ENCODE measurements at regions not wholly inside any gene's neighbourhood (a gene's known extent, or its start where the extent isn't known, plus 50 kb on each side); places are given as distances from the start of the nearest gene placed in this dataset.

DNA sequence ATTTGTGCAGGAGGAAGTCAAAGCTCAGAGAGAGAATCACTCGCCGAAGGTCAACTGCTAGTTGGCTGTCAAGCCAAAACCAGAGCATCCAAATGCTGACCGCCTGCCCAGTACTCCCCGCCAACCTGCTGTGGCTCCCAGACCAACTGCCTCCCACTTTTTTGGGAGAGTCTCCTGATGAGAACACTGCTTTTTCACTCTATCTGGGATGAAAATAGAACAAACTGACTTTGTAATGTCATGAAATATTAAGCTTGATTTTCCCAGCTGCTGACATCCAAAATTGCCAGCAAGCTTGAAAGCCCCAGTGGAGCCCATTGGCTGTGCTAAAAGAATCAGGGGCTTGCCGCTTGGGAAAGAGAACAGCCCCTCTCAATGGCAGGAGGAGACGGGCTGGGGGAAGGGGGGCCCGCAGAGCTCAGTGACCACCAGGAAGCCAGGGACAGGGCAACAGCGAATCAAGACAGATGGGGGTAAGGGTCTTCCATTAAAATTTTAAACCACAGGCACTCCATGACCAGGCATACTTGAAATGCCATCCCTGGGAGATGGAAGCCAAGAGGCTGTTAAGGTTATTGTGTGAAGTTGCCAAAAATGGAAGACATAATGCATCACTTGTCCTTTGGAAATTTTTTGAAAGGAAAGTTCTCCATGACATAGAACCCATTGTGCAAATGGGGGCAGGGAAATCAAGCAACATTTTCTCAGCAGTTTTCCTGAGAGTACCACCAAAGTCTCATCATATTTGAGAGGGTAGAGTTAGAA, 125.7 kb upstream of the CDH5 start:
- no peak for DNase-seq

DNA sequence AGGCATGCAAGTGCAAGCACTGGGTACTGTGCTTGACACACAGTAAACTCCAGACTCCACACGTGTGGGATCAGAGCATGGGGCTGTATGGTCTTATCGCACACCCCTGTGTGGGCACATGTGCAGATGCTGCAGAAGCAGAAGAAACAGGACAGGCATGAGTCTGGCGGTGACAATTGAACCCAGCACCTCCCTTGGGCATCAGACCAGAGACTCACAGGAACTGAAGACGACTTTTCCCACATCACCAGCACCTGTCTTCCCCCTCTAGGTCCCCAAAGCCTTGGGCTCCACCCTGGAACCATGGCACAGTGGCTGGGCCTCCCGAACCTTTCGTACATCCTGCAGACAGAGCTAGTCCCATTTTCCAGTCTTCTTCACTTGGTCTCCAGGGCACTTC, 126.4 kb upstream of the CDH5 start:
- no peak for DNase-seq

DNA sequence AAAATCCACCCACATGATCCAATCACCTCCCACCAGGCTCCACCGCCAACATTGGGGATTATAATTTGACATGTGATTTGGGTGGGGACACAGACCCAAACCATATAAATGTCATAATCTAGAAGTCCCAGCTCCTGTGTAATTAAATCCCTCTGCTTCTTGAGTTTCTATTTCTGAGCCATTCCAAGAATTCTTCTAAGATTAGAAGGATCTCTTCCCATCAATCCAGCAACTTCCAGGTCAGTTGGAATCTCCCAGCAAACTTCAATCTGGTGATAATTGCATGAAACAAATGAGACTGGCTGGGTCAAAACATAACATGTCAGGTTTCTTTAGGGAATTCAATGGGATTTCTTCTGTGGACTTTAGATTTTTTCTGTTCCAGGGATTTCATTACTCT, 127.8 kb upstream of the CDH5 start:
- no peak for DNase-seq

DNA sequence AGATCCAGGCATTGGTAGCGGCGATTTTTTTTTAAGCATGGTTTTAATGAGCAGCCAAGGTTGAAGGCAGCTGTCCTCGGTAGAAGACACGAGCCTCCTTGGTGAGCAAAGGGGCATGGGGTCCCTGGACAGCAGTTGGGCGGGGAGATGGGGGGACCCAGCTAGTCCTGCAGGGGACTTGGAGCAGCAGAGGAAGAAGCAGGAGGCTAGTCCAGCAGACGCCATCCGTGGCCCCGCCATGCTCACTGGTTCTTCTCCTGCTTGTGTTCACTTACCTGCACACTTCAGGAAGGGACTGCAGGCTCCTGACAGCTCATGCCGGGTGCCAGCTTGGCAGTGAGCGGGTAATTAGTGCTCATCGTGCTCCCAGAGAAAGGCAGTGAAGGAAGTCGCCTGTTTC, 130.2 kb upstream of the CDH5 start:
- DNase-seq = no peak

DNA sequence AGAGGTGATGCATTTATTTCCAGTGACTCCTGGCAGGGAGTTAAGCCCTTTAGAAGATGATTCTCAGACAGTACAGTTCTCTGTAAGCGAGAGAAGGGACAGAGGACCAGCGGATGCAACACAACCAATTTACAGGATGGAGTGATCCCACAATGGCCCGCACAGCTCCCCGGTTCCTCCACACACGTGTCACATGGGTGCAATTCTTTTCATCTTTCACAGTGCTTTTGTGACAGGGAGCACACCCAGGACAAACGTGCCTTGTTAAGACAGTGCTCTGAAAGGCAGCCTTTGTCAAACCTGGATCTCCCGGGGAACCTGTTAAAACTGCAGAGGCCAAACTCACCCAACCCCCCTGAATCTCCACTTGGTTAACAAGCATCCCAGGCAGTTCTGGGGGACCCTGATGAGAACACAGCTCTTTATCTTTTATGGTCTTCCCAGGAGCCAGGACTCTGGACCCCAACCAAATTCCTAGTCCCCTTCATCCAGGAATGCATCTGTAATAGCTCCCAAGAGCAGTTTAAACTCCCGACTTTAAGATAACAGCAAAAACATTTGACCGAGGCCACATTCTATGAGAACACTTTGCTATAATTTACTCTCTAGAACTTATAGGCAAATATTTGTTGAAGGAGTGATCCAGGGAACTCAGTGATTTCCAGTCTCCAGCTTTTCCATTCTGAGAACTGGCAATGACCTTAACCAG, 134.9 kb upstream of the CDH5 start:
- DNase-seq = no peak

DNA sequence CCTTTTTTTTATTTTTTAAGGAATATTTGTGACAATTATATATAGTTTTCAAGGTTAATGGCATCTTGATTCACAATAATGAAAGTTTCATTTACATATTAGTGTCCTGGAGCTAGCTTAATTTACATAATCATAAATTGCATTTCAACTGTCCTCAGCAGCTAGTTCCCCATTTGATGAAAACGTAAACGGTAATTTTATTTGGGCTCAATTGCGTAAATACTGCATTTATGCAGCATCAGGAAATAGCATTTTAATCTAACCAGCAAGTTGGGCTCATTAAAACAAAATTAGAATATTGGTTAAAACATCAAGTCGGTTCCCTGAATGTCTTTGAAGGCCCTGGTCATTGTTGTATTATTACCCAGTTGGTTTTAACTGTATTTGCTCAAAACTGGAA, 136.8 kb upstream of the CDH5 start:
- no peak for DNase-seq

DNA sequence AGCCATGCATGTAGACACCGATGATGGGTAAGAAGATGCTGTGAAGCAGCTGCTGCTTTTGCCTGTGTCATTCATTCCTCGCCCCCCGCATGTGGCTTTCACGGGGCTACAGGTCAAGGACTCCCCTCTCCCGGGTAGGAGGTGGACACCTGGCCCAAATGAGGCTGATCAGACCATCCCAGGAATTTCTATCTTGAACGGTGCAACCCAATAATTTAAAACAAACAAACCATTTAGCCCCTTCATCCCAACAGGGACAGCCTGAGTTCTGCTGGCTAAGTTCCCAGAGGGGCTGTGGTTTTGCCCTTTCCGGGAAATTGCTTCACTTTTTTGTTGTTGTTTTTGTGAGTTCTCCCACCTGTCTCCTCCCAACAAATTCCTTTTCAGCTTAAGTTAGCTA, 137.7 kb upstream of the CDH5 start:
- DNase-seq = no peak

DNA sequence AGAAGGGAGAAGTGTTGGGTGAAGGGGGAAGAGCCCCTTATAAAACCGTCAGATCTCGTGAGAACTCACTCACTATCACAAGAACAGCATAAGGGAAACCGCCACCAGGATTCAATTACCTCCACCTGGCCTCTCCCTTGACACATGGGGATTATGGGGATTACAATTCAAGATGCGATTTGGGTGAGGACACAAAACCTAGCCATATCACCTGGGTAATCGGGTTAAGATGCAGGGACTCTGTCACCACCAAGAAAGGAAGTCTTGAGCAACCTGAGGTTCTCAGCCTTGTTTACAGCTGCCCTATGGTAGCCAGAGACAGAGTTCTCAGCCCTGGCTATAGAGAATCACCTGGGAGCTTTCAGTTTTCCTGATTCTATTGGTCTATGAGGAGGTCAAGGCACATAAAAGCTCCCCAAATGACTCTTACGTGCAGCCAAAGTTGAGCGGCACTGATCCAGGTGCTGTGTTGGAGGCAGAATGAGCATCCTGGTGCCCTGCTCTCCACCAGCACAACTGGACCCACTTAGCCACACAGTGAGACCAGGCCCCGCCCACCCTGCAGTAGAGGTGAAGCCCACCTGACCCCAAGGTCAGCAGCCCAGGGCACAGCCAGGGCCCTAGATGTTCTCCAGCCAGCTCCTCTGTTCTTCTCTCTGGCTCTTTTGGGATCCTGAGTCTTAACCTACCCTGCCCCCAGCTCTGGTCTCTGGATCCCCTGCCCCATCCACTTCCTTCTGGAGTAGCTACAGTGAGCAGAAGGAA, 138.5 kb upstream of the CDH5 start:
- no peak for DNase-seq

DNA sequence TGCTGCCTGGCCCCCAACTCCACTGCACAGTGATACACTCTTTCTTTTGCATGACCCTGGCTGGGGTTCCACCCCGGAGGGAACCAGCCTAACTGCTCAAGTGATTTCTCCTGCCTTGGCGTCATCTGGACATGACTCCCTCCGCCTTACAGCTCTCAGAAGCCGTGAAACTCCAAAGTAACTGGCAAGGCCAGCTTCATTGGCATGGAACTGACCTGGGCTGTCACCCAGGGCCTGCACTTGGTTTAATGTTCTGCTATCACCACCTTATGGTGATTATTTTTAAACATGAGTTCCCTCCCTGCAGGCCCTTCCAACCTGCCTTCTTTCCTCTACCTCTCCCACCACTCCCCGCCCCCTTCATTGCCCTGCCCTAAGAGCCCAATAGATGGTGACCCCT, 139.7 kb upstream of the CDH5 start:
- DNase-seq = no peak

DNA sequence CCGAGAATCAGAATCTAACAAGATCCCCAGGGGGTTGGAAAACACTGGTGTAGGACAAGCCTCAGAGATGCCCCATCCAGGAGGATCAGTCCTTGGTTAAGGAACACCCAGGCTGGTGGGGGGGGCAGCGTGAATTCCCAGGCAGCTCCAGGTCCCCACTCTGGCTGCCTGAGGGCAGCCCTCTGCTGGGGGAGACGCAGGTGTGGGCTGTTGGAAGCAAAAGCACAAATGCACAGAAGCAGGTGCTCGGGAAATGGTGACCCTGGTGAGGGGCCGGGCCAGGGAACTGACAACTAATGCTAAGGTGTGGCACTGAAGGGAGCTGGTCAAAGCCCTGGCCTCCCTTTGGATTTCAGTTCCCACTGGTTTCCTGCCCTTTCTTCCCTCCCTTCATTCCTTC, 140.8 kb upstream of the CDH5 start:
- no peak for DNase-seq

DNA sequence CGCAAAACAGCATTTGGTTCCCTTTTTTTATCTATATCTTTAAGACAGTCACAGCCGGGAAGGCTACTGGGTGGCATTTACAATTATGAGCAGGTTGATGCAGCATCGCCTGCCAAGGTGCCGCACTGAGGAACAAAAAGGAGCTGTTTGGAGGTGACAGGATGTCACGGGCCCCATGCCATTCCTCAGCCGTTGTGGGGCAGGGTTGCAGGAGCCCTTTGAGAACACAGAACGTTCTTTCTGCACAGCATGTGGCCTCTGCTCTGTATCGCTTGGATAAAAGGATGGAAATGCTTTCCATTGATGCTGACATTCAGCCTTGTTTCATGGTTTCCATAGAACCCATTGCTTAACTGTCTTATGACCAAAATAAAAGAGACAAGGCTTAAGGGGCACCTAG, 141.9 kb upstream of the CDH5 start:
- DNase-seq = no peak

DNA sequence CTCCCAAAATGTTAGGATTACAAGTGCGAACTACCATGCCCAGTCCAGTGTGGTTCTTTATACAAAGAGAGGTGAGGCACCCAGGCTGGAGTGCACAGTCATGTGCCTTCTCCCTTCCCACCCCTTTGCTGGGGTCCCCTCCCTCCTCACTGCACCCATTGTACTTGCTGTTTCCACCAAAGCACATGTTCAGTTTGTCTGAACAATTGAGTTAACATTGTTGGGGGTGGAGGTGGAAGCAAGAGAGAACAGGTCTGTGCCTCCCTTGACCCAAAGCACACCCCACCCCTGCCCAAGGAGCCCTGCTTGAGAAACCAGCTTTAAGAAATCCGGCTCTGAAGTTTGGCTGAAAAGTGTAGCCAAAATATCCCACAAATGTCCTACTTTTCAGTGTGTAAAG, 142.3 kb upstream of the CDH5 start:
- DNase-seq = no peak

DNA sequence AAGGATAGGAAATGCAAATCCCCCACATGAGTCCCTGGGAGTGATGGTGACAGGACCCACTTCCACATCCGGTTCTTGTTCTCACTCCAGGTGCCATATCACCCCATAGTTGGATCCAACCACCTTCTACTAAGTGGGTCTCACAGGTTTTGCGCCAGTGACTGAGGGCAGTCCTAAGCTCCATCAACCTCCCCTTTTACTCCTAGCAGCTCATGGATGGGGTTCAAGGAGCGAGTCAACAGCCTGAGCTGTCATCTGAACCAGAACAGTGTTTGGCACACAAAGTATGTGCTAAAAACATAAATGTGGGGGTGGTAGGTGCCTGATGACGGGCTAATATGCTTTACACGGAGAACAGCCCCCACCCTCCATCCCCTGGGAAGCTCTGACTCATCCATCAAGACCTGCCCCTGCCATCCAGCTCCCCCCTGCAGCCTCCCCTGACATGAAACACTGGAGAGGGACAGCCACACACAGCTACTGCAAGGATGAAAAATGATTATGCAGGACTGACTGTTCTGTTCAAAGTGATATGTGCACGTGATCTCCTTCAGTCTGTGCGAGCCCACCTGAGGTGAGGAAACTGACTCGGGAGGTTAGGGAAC, 143.2 kb upstream of the CDH5 start:
- peak; percentile 6 for DNase-seq

DNA sequence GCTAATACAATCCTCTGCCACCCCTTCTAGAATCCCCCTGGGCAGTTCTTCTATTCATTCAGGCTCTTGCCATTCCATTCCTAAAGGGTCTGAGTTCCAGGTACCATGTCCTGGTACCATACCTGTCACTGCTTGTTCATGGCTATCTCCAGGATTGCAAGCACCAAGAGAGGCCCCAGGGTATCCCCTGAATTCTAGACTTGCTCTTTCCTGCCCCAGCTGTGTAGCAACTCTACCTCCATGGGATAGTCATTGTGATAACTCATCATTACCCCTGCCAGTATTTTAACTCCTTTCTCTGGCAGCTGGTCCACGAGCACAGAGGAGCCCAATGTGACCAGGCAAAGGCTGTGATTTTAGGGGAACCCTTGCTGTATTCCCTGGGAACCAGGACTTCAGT, 143.7 kb upstream of the CDH5 start:
- DNase-seq = no peak

DNA sequence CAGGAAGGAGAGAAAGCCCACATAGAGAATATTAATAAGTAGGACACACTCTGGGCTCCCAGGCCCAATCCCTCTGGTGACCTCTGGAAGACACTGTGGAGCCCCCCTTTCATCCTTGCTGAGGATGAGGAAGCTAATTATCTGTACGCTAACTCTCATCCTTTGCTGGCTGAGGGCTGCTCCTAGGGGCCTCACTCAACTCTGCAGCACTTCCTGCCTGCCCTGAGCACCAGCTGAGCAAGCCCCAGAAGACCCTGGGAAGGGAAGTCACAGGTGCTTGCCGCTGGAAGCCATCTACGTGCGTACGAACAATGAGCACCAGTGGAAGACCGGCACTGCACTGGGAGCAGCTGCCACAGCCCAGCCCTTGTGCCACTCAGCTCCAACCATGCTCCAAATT, 145.8 kb upstream of the CDH5 start:
- DNase-seq = no peak

DNA sequence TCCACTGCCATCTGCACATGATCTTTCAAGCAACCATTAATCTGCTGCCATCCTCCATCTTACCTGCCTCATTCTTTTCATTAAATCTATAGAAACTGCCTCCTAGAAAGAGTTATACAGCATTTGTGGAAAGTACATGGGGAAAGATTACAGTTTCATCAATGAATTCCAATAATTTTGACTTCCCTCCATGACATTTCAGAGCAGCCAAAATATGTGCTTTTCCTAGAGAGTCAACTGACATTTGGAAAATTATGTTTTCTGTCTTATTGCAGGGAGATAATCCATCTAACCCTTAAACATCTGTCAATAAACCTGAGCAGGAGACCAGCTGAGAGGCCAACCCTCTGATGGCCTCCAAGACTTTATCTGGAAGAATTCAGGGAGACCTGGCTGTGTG, 147.0 kb upstream of the CDH5 start:
- DNase-seq = no peak

DNA sequence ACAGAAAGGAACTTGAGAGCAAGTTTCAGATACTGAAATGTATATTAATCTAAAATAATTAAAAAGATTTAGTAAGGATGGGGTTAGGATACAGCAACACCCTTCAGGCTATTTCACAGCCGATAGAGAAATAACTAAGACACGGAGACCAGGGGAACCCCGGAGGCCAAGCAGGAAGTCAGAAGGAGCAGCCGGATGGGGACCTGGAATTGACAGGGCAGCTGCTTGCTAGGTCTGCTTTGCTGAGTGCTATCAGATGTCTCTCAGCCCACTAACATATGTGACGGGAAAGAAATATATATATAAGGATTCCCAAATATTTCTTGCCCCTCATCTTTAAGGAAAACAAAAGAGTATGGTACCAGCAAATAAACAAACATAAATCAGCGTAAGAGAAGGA, 154.1 kb upstream of the CDH5 start:
- DNase-seq = no peak

DNA sequence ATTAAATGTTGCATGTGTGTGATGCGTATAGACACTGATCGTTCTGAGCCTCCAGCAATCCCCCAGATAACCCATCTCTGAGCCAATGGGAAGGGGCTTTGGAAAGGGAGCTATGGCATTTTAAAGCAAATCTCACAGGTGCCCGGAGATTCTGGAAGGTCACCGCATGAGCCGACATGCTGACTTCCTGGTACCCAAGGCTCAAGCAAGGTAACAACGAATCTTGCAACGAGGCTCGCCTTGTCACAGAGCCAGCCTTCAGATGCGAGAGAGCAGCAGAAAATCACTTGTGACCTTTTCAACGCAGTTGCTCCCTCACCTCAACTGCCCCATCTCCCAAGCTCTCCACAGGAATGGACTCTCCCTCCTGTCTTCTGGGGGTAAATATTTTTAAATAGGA, 154.8 kb upstream of the CDH5 start:
- no peak for DNase-seq

DNA sequence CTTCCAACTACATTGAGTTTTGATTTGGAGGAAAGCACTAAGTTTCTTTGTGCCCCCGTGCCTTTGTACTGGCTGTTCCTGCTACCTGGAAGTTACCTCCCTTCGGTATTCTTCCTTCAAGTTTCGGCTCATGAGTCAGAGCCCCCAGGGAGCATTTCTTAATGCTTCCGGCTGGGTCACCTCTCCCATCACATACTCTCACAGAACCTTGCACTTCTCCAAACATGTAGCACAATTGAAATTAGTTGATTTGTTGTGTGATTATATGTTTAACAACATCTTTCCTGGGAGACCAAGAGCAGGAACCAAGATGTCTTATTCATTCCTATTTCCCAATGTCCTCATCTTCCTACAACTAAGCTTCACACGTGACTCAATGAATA, 158.6 kb upstream of the CDH5 start:
- no peak for DNase-seq

DNA sequence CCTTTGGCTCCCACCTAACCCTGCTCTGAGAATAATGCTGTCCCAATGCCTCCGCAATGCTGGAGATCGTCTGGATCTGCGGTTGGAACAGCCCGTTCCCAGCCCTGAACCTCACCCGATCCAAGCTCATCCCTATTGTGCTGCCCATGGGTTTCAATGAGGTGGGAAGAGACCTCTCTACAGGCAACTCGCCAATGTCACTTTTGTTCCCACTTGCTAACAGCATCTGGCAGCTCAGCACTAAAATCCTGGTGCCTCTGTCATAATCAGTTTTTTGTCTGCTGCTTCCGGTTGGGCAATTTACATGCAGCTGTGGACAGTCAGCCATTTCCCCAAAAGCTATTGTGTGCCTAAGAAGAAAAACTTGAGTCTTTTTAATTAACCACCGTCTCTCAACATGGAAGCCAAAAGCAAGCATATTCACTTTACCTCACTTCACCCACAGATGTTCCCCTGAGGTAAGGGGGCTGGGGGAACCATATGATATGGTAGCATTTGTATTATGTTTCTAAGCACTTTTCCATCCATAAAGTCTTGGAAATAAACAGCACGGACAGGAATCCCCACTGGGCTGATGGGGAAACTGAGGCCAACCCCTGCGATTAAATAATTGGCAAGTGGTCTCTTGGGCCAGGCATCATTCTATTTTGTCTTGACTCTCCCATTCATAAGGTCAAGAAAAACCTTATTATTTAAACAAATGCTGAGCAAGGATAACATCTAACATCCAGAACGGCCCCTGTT, 159.2 kb upstream of the CDH5 start:
- DNase-seq = no peak

DNA sequence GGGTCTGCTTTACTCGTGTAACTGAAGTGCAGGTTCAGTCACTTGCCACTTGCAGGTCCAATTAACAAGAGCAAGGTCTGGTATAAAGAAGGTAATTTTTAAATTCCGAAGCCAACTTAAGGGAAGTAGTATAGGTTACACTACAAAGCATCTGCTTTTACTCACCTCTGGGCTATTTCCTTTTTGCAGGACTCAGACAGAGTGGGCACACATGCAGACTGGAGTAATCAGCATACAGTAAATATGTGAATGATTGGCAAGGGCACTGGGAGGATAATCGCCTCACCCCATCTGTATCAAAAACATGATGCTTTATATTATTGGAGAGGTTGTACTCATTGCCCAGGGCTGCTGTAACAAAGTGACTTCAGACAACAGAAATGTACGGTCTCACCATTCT, 160.1 kb upstream of the CDH5 start:
- DNase-seq = no peak

DNA sequence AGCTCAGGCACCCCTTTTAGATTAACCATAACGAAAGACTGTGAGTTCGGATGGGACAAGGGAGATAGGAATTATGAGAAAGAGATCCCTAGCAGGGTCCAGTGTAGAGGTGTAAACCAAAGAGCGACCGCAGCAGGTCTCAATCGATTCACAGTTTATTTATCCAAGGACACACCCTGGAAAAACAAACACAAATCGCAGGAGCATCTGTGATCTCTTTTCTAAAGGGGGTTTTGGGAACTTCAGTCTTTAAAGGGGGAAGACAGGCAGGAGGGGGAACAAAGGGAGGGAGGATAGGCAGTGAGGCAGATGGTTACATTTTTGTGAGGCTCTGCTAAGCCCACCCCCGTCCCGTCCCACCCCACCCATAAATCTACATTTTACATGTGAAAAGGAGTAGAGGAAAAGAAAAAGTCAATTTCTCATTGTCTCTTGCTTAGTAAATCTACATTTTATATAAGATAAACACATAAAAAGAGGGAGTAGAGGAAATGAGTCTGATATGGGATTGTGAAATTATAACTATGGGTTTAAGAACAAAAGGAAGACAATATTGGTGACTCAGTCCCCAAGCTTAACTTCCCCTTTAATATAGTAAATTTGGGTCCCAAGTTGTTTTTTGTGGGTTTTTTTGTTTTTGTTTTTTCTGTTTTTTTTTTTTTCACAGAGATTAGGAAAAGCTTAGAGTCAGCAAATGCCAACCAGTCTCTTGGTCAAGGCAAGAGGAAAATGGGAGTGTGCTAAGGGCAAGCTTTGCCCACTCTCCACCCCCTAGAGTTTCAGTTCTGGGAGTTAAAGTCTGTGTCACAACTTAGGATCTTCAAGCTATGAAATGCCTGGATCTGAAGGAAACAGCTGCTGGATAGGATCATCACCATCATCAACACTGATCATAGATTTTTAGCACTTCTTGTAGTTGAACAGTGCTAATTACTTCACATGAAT, 160.9 kb upstream of the CDH5 start:
- DNase-seq = no peak

Measured in T1000 (cell line).